ENCODE measurements at regions not wholly inside any gene's neighbourhood (a gene's known extent, or its start where the extent isn't known, plus 50 kb on each side); places are given as distances from the start of the nearest gene placed in this dataset.

DNA sequence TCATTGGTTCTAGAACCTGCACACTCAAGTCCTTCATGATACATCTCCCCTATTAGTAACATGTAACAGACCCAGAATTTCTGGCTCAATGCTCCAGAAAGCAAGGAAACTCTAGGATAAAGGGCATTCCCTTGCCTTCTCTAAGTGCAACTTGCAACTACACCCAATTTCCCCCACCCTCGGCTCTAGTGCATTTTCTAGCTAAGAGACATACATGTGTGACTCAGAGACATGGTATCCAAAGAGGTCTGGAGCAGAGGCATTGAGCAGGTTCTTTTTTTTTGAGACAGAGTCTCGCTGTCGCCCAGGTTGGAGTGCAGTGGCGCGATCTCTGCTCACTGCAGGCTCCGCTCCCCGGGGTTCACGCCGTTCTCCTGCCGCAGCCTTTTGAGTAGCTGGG lies 132.9 kb downstream of the ZC3H11B start:
- H3K4me1 Mint-ChIP-seq = no peaks in the 10 kb centered on the region
- no peak for DNase-seq
- intact Hi-C loops (cut with micrococcal nuclease) = no loop called here
- no peak for ATAC-seq
- H3K36me3 Mint-ChIP-seq = no peaks in the 10 kb centered on the region
- Histone ChIP-seq H3K27me3 (ENCODE audit: control insufficient read depth, insufficient read depth, low read length) (no peaks in the 10 kb centered on the region), H3K9me3 (ENCODE audit: control insufficient read depth, insufficient read depth, low read length) (no peaks in the 10 kb centered on the region), H3K4me3 (ENCODE audit: low read length) (no peak overlapping the region), H3K27ac (ENCODE audit: low read length) (no peak overlapping the region), H3K36me3 (ENCODE audit: control insufficient read depth, insufficient read depth, low read length) (no peaks in the 10 kb centered on the region), H3K4me1 (ENCODE audit: control insufficient read depth, insufficient read depth, low read length) (no peaks in the 10 kb centered on the region)
- H3K9me3 Mint-ChIP-seq = no peaks in the 10 kb centered on the region
- no peaks in the 10 kb centered on the region for H3K27me3 Mint-ChIP-seq (ENCODE audit: low read depth in 2 of 2)
- no peak overlapping the region for H3K27ac Mint-ChIP-seq
- 94% methylated on average over 10 of the region's 10 CpGs for WGBS (ENCODE audit: insufficient coverage)
- no peak overlapping the region for H3K4me3 Mint-ChIP-seq
- TF ChIP-seq, protein P1, sequence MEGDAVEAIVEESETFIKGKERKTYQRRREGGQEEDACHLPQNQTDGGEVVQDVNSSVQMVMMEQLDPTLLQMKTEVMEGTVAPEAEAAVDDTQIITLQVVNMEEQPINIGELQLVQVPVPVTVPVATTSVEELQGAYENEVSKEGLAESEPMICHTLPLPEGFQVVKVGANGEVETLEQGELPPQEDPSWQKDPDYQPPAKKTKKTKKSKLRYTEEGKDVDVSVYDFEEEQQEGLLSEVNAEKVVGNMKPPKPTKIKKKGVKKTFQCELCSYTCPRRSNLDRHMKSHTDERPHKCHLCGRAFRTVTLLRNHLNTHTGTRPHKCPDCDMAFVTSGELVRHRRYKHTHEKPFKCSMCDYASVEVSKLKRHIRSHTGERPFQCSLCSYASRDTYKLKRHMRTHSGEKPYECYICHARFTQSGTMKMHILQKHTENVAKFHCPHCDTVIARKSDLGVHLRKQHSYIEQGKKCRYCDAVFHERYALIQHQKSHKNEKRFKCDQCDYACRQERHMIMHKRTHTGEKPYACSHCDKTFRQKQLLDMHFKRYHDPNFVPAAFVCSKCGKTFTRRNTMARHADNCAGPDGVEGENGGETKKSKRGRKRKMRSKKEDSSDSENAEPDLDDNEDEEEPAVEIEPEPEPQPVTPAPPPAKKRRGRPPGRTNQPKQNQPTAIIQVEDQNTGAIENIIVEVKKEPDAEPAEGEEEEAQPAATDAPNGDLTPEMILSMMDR (IDR thresholded peaks at IDR 0.05) = no peak

DNA sequence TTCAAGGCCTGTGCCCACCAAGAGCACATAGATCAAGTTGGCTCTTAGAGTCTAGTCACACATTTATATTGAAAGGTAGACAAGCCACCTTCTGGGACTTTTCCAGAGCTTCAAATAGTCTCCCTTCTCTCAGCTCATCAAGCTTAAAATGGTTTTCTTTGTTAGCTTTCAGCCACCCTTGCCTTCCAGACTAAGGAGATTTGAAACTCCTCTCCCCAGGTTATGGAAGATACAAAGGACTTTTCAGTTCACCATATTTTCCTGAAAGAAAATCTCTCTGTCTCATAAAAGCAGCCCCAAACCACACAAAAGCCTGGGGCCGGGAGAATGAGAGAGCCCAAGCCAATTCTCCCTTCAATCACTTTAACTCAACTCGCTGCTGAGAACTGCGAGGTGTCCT lies 134.1 kb downstream of the ZC3H11B start:
- intact Hi-C loops (cut with micrococcal nuclease) = no loop called here
- WGBS (ENCODE audit: insufficient coverage) = 74% methylated on average over 3 of the region's 3 CpGs
- no peaks in the 10 kb centered on the region for H3K36me3 ChIP-seq (ENCODE audit: control insufficient read depth, insufficient read depth, low read length)
- TF ChIP-seq, protein P1 (IDR thresholded peaks at IDR 0.05) = no peak
- H3K27me3 ChIP-seq (ENCODE audit: control insufficient read depth, insufficient read depth, low read length) = no peaks in the 10 kb centered on the region
- H3K27ac Mint-ChIP-seq = no peak overlapping the region
- no peak for ATAC-seq
- DNase-seq = no peak
- H3K27ac ChIP-seq (ENCODE audit: low read length) = no peak overlapping the region
- H3K9me3 Mint-ChIP-seq = peaks cover 0 to 2% of the 10 kb centered on the region in 2 donors
- H3K4me3 ChIP-seq (ENCODE audit: low read length) = no peak overlapping the region
- no peak overlapping the region for H3K4me3 Mint-ChIP-seq
- no peaks in the 10 kb centered on the region for H3K9me3 ChIP-seq (ENCODE audit: control insufficient read depth, insufficient read depth, low read length)
- H3K4me1 Mint-ChIP-seq = no peaks in the 10 kb centered on the region
- H3K27me3 Mint-ChIP-seq (ENCODE audit: low read depth in 2 of 2) = no peaks in the 10 kb centered on the region
- no peaks in the 10 kb centered on the region for H3K36me3 Mint-ChIP-seq
- no peaks in the 10 kb centered on the region for H3K4me1 ChIP-seq (ENCODE audit: control insufficient read depth, insufficient read depth, low read length)

DNA sequence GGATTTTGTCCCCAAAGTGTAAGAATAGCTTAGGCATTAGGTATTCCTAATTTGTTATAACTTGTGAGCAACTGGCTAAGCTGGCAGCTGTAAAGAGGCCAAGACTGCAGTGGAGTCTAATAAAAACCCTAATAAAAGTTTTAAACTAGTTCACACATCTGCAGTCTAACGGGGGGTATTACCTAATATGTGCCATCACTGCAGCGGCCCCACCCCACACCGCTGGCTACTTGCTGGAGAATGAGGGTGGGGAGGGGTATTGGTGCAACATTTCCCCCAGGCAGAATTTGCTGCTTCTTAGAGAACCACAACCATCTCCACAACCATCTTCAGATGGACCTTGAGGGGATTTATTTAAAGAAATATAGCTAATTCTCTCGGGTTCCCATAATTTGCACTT lies 135.0 kb downstream of the ZC3H11B start:
- 91% methylated on average over 1 of the region's 4 CpGs for WGBS (ENCODE audit: insufficient coverage)
- intact Hi-C loops (cut with micrococcal nuclease) = no loop called here
- Histone ChIP-seq H3K27ac (ENCODE audit: low read length) (no peak overlapping the region), H3K4me3 (ENCODE audit: low read length) (no peak overlapping the region), H3K4me1 (ENCODE audit: control insufficient read depth, insufficient read depth, low read length) (no peaks in the 10 kb centered on the region), H3K27me3 (ENCODE audit: control insufficient read depth, insufficient read depth, low read length) (no peaks in the 10 kb centered on the region), H3K36me3 (ENCODE audit: control insufficient read depth, insufficient read depth, low read length) (no peaks in the 10 kb centered on the region), H3K9me3 (ENCODE audit: control insufficient read depth, insufficient read depth, low read length) (no peaks in the 10 kb centered on the region)
- Mint-ChIP-seq H3K36me3 (no peaks in the 10 kb centered on the region), H3K9me3 (peaks cover 0 to 2% of the 10 kb centered on the region in 2 donors), H3K27ac (no peak overlapping the region), H3K27me3 (ENCODE audit: low read depth in 2 of 2) (no peaks in the 10 kb centered on the region), H3K4me1 (no peaks in the 10 kb centered on the region), H3K4me3 (no peak overlapping the region)
- ATAC-seq (no peak), DNase-seq (no peak)
- TF ChIP-seq, protein P1 (IDR thresholded peaks at IDR 0.05) = no peak

DNA sequence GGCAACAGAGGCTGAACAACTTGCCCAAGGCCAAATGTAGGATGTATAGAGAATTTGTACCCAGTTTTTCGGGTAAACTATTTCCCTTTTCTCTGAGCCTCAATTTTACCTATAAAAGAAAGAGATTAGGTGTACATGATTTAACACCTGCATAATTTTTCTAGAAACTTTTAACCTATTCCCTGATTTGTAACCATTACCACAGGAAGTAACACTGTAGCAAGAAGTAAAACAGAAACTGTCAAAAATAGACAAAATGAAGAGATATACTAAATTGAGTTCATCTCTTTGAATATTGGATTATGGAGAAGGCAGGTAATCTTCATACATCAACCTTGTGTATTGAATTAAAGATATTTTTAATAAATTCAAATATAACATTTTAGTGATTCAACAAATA lies 136.2 kb downstream of the ZC3H11B start:
- ATAC-seq (no peak), DNase-seq (no peak)
- Histone ChIP-seq H3K36me3 (ENCODE audit: control insufficient read depth, insufficient read depth, low read length) (no peaks in the 10 kb centered on the region), H3K9me3 (ENCODE audit: control insufficient read depth, insufficient read depth, low read length) (no peaks in the 10 kb centered on the region), H3K4me1 (ENCODE audit: control insufficient read depth, insufficient read depth, low read length) (no peaks in the 10 kb centered on the region), H3K27ac (ENCODE audit: low read length) (no peak overlapping the region), H3K4me3 (ENCODE audit: low read length) (no peak overlapping the region), H3K27me3 (ENCODE audit: control insufficient read depth, insufficient read depth, low read length) (no peaks in the 10 kb centered on the region)
- WGBS (ENCODE audit: insufficient coverage) = no CpG with 5 or more reads among the region's 1 CpG
- H3K4me1 Mint-ChIP-seq = no peaks in the 10 kb centered on the region
- no peak overlapping the region for H3K4me3 Mint-ChIP-seq
- intact Hi-C loops (cut with micrococcal nuclease) = no loop called here
- no peaks in the 10 kb centered on the region for H3K36me3 Mint-ChIP-seq
- TF ChIP-seq, protein P1 (IDR thresholded peaks at IDR 0.05) = no peak
- no peak overlapping the region for H3K27ac Mint-ChIP-seq
- H3K27me3 Mint-ChIP-seq (ENCODE audit: low read depth in 2 of 2) = no peaks in the 10 kb centered on the region
- peaks cover 2 to 6% of the 10 kb centered on the region in 2 donors for H3K9me3 Mint-ChIP-seq

Data from natural killer cell (primary cell).